Fibroblast of the aortic adventitia (primary cell): ENCODE measurements at regions not wholly inside any gene's neighbourhood (a gene's known extent, or its start where the extent isn't known, plus 50 kb on each side); places are given as distances from the start of the nearest gene placed in this dataset. TPM values are rescaled to one million over a fixed set of nuclear protein-coding genes. Genes with fewer than 3 reads are reported as not detected.
"Not testable (repeated sequence)": the region's sequence is repeated elsewhere in the genome, so short reads cannot be mapped to it uniquely, and the experiment has no call there.

Experiments
- DNase-seq: peaks from one replicate; pipeline ENCODE4 v3.0.0-alpha.2; 2010; ENCODE audit warnings: low read depth
- H3K4me3 ChIP-seq: 2 replicates; pipeline ENCODE4 v1.5.1; 2011; ENCODE audit warnings: low read depth, mild to moderate bottlenecking, control low read depth, low read length, moderate library complexity
- small RNA-seq: library from RNA; depleted of rRNA; stranded (forward); fragments of <200 nt; gene quantifications from one replicate; pipeline ENCODE3, GENCODE V24; 2012
- TF ChIP-seq, protein P1 (sequence below): IDR thresholded peaks from 2 replicates; pipeline ENCODE4 v1.5.1; 2011; ENCODE audit warnings: mild to moderate bottlenecking, low read length, control low read depth, inconsistent platforms; ENCODE audit not compliant: insufficient read depth

DNA sequence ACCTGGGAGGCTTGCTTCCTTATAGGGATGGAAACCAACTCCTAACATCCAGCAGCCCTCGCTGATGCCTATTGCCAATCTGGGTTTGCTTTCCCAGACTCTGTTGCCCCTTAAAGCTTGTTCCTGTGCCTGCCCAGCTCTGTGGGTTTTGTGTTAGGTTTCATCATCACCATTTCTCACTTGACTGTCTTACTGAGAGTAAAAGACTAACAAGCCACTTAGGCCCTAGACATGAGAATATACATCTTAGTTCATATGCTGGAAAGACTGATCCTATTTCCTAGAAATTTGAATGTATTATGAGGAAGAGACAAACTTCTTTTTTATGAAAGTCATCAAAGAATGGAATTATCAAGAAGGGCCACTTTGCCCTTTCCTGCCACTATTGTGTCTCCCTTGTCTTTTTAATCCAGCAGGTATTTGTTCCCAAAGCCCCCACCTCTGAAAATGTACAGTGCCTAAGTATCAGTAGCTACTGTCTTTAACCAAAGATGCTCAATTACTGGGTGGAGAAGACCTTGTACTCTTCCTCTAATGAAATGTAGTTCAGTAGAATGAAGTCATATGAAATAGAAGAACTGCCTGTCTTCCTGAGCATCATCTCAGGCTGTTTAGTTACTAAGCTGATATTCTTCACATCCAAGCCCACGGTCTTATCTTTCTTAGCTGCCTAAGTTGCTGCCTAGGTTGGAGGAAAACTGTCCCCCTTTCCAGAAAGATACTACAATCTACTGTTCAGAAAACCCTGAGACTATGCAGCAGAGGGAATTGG lies 59.8 kb upstream of the ZPLD1 start:
- no peak overlapping the region for H3K4me3 ChIP-seq
- TF ChIP-seq, protein P1, sequence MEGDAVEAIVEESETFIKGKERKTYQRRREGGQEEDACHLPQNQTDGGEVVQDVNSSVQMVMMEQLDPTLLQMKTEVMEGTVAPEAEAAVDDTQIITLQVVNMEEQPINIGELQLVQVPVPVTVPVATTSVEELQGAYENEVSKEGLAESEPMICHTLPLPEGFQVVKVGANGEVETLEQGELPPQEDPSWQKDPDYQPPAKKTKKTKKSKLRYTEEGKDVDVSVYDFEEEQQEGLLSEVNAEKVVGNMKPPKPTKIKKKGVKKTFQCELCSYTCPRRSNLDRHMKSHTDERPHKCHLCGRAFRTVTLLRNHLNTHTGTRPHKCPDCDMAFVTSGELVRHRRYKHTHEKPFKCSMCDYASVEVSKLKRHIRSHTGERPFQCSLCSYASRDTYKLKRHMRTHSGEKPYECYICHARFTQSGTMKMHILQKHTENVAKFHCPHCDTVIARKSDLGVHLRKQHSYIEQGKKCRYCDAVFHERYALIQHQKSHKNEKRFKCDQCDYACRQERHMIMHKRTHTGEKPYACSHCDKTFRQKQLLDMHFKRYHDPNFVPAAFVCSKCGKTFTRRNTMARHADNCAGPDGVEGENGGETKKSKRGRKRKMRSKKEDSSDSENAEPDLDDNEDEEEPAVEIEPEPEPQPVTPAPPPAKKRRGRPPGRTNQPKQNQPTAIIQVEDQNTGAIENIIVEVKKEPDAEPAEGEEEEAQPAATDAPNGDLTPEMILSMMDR = no peak

DNA sequence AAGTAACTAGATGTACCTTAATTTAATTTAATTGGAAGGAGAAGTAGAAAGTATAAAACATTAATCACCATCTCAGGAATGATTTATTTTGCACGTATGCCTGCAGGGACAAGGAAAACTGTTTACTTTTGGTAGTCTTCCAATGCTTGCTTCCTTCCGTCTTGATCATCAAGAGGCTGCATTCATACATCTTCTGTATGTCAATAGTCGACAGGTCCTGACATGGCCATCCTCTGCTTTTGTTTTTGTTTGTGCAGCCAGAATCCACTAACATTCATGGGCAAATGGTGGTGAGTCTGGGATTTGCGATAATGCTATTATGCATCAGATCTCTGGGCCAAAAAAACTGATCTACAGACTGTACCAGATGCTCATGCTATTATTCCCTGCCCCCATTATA lies 56.6 kb upstream of the ZPLD1 start:
- no peak overlapping the region for H3K4me3 ChIP-seq
- TF ChIP-seq, protein P1 = no peak
- DNase-seq = no peak

More for the DNA sequence above, 59.8 kb upstream of the ZPLD1 start:
- DNase-seq = no peak

DNA sequence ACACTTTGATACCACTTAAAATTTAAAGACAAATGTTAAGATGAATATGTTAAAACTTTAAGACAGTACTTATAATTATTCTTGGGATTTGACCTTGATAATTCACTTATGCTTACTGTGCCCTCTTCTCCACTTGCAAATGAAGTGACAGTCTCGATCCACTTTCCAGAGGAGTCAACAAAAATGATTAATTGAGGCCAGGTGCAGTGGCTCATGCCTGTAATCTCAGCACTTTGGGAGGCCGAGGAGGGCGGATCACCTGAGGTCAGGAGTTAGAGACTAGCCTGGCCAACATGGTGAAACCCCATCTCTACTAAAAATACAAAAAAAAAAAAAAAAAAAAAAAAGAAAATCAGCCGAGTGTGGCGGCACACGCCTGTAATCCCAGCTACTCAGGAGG lies 52.6 kb upstream of the ZPLD1 start:
- DNase-seq, H3K4me3 ChIP-seq: not testable (repeated sequence)

Small RNA genes lying in the stretch of these regions (small RNA-seq; reads per million reads assigned to genes)
- gene AC106712.1 = not detected
- gene RF00019 = not detected
